IMR-90 (cell line): ENCODE measurements at regions not wholly inside any gene's neighbourhood (a gene's known extent, or its start where the extent isn't known, plus 50 kb on each side); places are given as distances from the start of the nearest gene placed in this dataset.

Experiments used
- ATAC-seq: fragments of 200-7000 bp; cut with Tn5 transposase; 2 replicates; pipeline ENCODE4 v1.9.1; 2020; ENCODE audit warnings: low read depth, mild to moderate bottlenecking, moderate library complexity
- BruUV-seq: library from RNA; stranded (reverse); fragments of 400-500 nt; replicated peaks from 2 replicates; lab custom pipeline; 2021; lab: Mats Ljungman, UMichigan
- CTCF ChIA-PET: fragments of 300-600 bp; formaldehyde crosslinking; extraction: SDS; loops from one replicate; lab custom pipeline; 2021; ENCODE audit warnings: antibody characterized with exemption; lab: Yijun Ruan, JAX
- POLR2A ChIA-PET: fragments of 300-600 bp; sonication (Branson Sonifier 250); formaldehyde crosslinking; loops from one replicate; lab custom pipeline; 2022; ENCODE audit warnings: antibody characterized with exemption; ENCODE audit not compliant: unreplicated experiment; lab: Charles Lee
- DNase-seq: peaks from one replicate; pipeline ENCODE4 v3.0.0; 2013
- H2AFZ ChIP-seq: replicated peaks from 2 replicates; pipeline ENCODE3; 2013; ENCODE audit warnings: low read length, mild to moderate bottlenecking; ENCODE audit not compliant: poor library complexity
- H2AK5ac ChIP-seq: 2 replicates; pipeline ENCODE4 v1.6.1; 2013; ENCODE audit warnings: low read depth, low read length, inconsistent platforms
- H2AK9ac ChIP-seq: replicated peaks from 2 replicates; pipeline ENCODE3; 2013; ENCODE audit warnings: mild to moderate bottlenecking, low read depth, low read length, moderate library complexity; ENCODE audit not compliant: poor library complexity
- H2BK120ac ChIP-seq: 2 replicates; pipeline ENCODE4 v1.6.1; 2013; ENCODE audit warnings: low read depth, low read length, inconsistent platforms
- H2BK15ac ChIP-seq: 3 replicates; pipeline ENCODE4 v1.6.1; 2013; ENCODE audit warnings: low read depth, low read length, inconsistent platforms
- H2BK20ac ChIP-seq: 2 replicates; pipeline ENCODE4 v1.6.1; 2013; ENCODE audit warnings: low read depth, mild to moderate bottlenecking, inconsistent platforms, low read length, moderate library complexity
- H2BK5ac ChIP-seq: 2 replicates; pipeline ENCODE4 v1.6.1; 2013; ENCODE audit warnings: mild to moderate bottlenecking, low read depth, low read length, inconsistent platforms; ENCODE audit not compliant: poor library complexity, severe bottlenecking
- H3K14ac ChIP-seq: replicated peaks from 2 replicates; pipeline ENCODE4 v1.6.1; 2013; ENCODE audit warnings: low read depth, low read length, inconsistent platforms
- H3K18ac ChIP-seq: 2 replicates; pipeline ENCODE4 v1.6.1; 2013; ENCODE audit warnings: low read depth, low read length, control low read depth
- H3K23ac ChIP-seq: 2 replicates; pipeline ENCODE4 v1.6.1; 2013; ENCODE audit warnings: low read depth, low read length, inconsistent platforms
- H3K27ac ChIP-seq: 2 replicates; pipeline ENCODE4 v1.5.1; 2013; ENCODE audit warnings: mild to moderate bottlenecking, control low read depth, low read length; ENCODE audit not compliant: insufficient read depth
- H3K27me3 ChIP-seq: 2 replicates; pipeline ENCODE4 v1.6.1; 2013; ENCODE audit warnings: low read length; ENCODE audit not compliant: control insufficient read depth, insufficient read depth
- H3K36me3 ChIP-seq: 2 replicates; pipeline ENCODE4 v1.6.1; 2013; ENCODE audit warnings: low read length, mixed read lengths; ENCODE audit not compliant: control insufficient read depth, insufficient read depth
- H3K4ac ChIP-seq: 2 replicates; pipeline ENCODE4 v1.6.1; 2013; ENCODE audit warnings: low read depth, low read length, inconsistent platforms
- H3K4me1 ChIP-seq: 2 replicates; pipeline ENCODE4 v1.6.1; 2013; ENCODE audit warnings: low read length, mixed read lengths; ENCODE audit not compliant: control insufficient read depth, insufficient read depth
- H3K4me2 ChIP-seq: 2 replicates; pipeline ENCODE4 v1.6.1; 2013; ENCODE audit warnings: low read depth, mild to moderate bottlenecking, control low read depth, low read length, moderate library complexity
- H3K4me3 ChIP-seq: 2 replicates; pipeline ENCODE4 v1.5.1; 2013; ENCODE audit warnings: low read depth, mild to moderate bottlenecking, control low read depth, low read length, moderate library complexity; ENCODE audit not compliant: insufficient read depth
- H3K56ac ChIP-seq: 2 replicates; pipeline ENCODE4 v1.6.1; 2013; ENCODE audit warnings: low read length, inconsistent platforms; ENCODE audit not compliant: insufficient read depth; ENCODE audit errors: extremely low read depth
- H3K79me1 ChIP-seq, 2 experiments: 2 replicates each; pipeline ENCODE4 v1.6.1; 2013; ENCODE audit warnings: low read length in 2 of 2, inconsistent platforms in 1 of 2, low read depth in 1 of 2
- H3K9ac ChIP-seq: 2 replicates; pipeline ENCODE4 v1.6.1; 2013; ENCODE audit warnings: low read depth, low read length, control low read depth
- H3K9me1 ChIP-seq: 2 replicates; pipeline ENCODE4 v1.6.1; 2013; ENCODE audit warnings: low read length, inconsistent platforms; ENCODE audit not compliant: insufficient read depth
- H3K9me3 ChIP-seq: 2 replicates; pipeline ENCODE4 v1.6.1; 2013; ENCODE audit warnings: low read length; ENCODE audit not compliant: control insufficient read depth, insufficient read depth
- H4K20me1 ChIP-seq: 2 replicates; pipeline ENCODE4 v1.6.1; 2013; ENCODE audit warnings: low read length, inconsistent platforms; ENCODE audit not compliant: insufficient read depth
- H4K5ac ChIP-seq: 2 replicates; pipeline ENCODE4 v1.6.1; 2013; ENCODE audit warnings: mild to moderate bottlenecking, low read depth, low read length, control low read depth
- H4K8ac ChIP-seq, 2 experiments: 2 replicates each; pipeline ENCODE4 v1.6.1; 2013; ENCODE audit warnings: low read depth in 2 of 2, low read length in 2 of 2, control low read depth in 1 of 2, inconsistent platforms in 1 of 2
- H4K91ac ChIP-seq: 2 replicates; pipeline ENCODE4 v1.6.1; 2013; ENCODE audit warnings: low read depth, low read length, inconsistent platforms; ENCODE audit not compliant: insufficient read depth
- BHLHE40 ChIP-seq: fragments of 150-350 bp; IDR thresholded peaks from 2 replicates; pipeline ENCODE4 v1.6.1; 2016; ENCODE audit warnings: mild to moderate bottlenecking, low read depth, low read length
- CHD1 ChIP-seq: IDR thresholded peaks from 2 replicates; pipeline ENCODE4 v1.6.1; 2012; ENCODE audit warnings: low read depth, low read length, improper control_type of control experiment
- FOS ChIP-seq: fragments of 150-350 bp; IDR thresholded peaks from 2 replicates; pipeline ENCODE4 v1.6.1; 2016; ENCODE audit warnings: low read depth, low read length
- MAZ ChIP-seq: IDR thresholded peaks from 2 replicates; pipeline ENCODE4 v1.6.1; 2012; ENCODE audit warnings: low read depth, mild to moderate bottlenecking, low read length, improper control_type of control experiment, moderate library complexity, borderline replicate concordance
- MXI1 ChIP-seq: IDR thresholded peaks from 2 replicates; pipeline ENCODE4 v1.6.1; 2012; ENCODE audit warnings: low read depth, mild to moderate bottlenecking, low read length, moderate library complexity, borderline replicate concordance
- NFE2L2 ChIP-seq: fragments of 150-350 bp; IDR thresholded peaks from 2 replicates; pipeline ENCODE4 v1.6.1; 2016; ENCODE audit warnings: low read depth, mild to moderate bottlenecking, low read length
- POLR2A ChIP-seq: IDR thresholded peaks from 2 replicates; pipeline ENCODE4 v1.6.1; 2012; ENCODE audit warnings: mild to moderate bottlenecking, low read depth, low read length
- RAD21 ChIP-seq: IDR thresholded peaks from 2 replicates; pipeline ENCODE4 v1.6.1; 2012; ENCODE audit warnings: low read length, improper control_type of control experiment
- RCOR1 ChIP-seq: IDR thresholded peaks from 2 replicates; pipeline ENCODE4 v1.6.1; 2012; ENCODE audit warnings: mild to moderate bottlenecking, low read length, improper control_type of control experiment; ENCODE audit not compliant: insufficient replicate concordance
- RFX5 ChIP-seq: IDR thresholded peaks from 2 replicates; pipeline ENCODE4 v1.8.0; 2012; ENCODE audit warnings: low read depth, mild to moderate bottlenecking, low read length, moderate library complexity
- SMC3 ChIP-seq: fragments of 150-350 bp; IDR thresholded peaks from 2 replicates; pipeline ENCODE4 v1.6.1; 2016; ENCODE audit warnings: low read depth, mild to moderate bottlenecking, antibody characterized with exemption, low read length, moderate library complexity
- WGBS, 2 experiments: methylation state at CpG; one replicate each; pipeline versions ENCODE4 v1.1.5 to v1.1.7; 2013; ENCODE audit warnings: missing lambda C conversion rate in 2 of 2; ENCODE audit not compliant: insufficient read length in 1 of 2; ENCODE audit errors: extremely low coverage in 2 of 2; 5-methylcytosine and 5-hydroxymethylcytosine counted together
- dilution Hi-C: fragments of 300-500 bp; cut with HindIII; formaldehyde crosslinking; loops from one replicate; pipeline ENCODE4 v1.14.3; 2018; ENCODE audit warnings: low sequenced_read_pairs; ENCODE audit not compliant: unreplicated experiment
- in situ Hi-C: fragments of 300-500 bp; cut with MboI; formaldehyde crosslinking; loops from 3 replicates; pipeline ENCODE4 v1.14.3; 2019; ENCODE audit warnings: low sequenced_read_pairs, inconsistent platforms, mixed read lengths
- intact Hi-C: fragments of 100-400 bp; cut with micrococcal nuclease; formaldehyde crosslinking; loops from 2 replicates; pipeline ENCODE4 v1.10.0; 2022
- TF ChIP-seq, protein P1 (sequence below): fragments of 150-350 bp; IDR thresholded peaks from 2 replicates; pipeline ENCODE4 v1.6.1; 2017; ENCODE audit warnings: mild to moderate bottlenecking, antibody characterized with exemption, low read length, low read depth
- TF ChIP-seq, protein P2 (sequence below): conservative IDR thresholded peaks from 2 replicates; pipeline ENCODE4 v1.5.1; 2012; ENCODE audit warnings: mild to moderate bottlenecking, low read depth, low read length, improper control_type of control experiment
- TF ChIP-seq, protein P3 (sequence below): fragments of 150-350 bp; IDR thresholded peaks from 2 replicates; pipeline ENCODE4 v1.6.1; 2016; ENCODE audit warnings: low read depth, mild to moderate bottlenecking, low read length, moderate library complexity, borderline replicate concordance

DNA sequence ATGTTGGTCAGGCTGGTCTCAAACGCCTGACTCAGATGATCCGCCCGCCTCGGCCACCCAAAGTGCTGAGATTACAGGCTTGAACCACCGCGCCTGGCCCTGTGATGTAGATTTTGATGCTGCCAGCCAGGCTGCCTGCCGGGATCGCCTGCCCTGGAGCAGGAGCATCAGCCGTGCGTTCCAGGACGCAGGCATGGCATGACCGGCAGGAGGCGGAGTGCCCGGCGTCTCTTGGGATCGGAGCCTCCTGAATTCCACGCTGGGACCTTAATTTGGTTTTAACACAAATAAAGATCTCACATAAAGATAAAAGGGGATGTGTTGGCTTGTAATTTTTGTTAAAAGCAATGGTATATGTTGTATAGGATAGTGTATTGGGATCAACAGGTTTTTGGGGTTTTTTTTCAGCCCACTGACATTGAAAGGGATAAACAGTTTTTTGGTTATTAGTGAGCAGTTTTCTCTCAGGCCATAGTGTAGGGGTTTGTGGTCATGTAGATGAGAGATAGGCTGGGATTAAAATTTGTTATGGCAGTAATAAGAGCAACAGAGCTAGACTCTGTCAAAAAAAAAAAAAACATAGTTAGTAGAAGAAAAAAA is 1406.4 kb downstream of the UQCRFS1 start:
- Histone ChIP-seq H4K20me1 (no peaks in the 10 kb centered on the region), H2AK5ac (no peak overlapping the region), H3K36me3 (peaks cover 3% of the 10 kb centered on the region), H2BK5ac (no peak overlapping the region), H3K9me1 (no peaks in the 10 kb centered on the region), H4K5ac (no peak overlapping the region), H4K8ac (no peak overlapping the region), H3K4me2 (no peak overlapping the region), H3K56ac (no peak overlapping the region), H3K79me1 (no peaks in the 10 kb centered on the region; a peak in 3 of 4 replicates), H3K14ac (no peak overlapping the region), H2AK9ac (no peak overlapping the region), H2BK120ac (no peak overlapping the region), H3K27ac (no peak overlapping the region), H3K4me1 (no peaks in the 10 kb centered on the region), H3K18ac (no peak overlapping the region), H2BK20ac (no peak overlapping the region), H3K9ac (no peak overlapping the region), H3K4ac (no peak overlapping the region), H4K91ac (no peak overlapping the region), H3K9me3 (no peaks in the 10 kb centered on the region), H3K4me3 (no peak overlapping the region), H3K27me3 (no peaks in the 10 kb centered on the region), H2AFZ (no peak overlapping the region), H3K23ac (no peak overlapping the region), H2BK15ac (no peak overlapping the region)
- DNase-seq: no peak
- CTCF ChIA-PET: no interaction called here
- no peak for TF ChIP-seq CHD1
- no peak for TF ChIP-seq RFX5
- TF ChIP-seq RCOR1: no peak
- no peak for TF ChIP-seq SMC3
- no peak for TF ChIP-seq MAZ
- TF ChIP-seq, protein P1, sequence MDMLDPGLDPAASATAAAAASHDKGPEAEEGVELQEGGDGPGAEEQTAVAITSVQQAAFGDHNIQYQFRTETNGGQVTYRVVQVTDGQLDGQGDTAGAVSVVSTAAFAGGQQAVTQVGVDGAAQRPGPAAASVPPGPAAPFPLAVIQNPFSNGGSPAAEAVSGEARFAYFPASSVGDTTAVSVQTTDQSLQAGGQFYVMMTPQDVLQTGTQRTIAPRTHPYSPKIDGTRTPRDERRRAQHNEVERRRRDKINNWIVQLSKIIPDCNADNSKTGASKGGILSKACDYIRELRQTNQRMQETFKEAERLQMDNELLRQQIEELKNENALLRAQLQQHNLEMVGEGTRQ: no peak
- no peak for TF ChIP-seq BHLHE40
- TF ChIP-seq FOS: no peak
- TF ChIP-seq, protein P2, sequence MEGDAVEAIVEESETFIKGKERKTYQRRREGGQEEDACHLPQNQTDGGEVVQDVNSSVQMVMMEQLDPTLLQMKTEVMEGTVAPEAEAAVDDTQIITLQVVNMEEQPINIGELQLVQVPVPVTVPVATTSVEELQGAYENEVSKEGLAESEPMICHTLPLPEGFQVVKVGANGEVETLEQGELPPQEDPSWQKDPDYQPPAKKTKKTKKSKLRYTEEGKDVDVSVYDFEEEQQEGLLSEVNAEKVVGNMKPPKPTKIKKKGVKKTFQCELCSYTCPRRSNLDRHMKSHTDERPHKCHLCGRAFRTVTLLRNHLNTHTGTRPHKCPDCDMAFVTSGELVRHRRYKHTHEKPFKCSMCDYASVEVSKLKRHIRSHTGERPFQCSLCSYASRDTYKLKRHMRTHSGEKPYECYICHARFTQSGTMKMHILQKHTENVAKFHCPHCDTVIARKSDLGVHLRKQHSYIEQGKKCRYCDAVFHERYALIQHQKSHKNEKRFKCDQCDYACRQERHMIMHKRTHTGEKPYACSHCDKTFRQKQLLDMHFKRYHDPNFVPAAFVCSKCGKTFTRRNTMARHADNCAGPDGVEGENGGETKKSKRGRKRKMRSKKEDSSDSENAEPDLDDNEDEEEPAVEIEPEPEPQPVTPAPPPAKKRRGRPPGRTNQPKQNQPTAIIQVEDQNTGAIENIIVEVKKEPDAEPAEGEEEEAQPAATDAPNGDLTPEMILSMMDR: no peak
- TF ChIP-seq RAD21: no peak
- TF ChIP-seq, protein P3, sequence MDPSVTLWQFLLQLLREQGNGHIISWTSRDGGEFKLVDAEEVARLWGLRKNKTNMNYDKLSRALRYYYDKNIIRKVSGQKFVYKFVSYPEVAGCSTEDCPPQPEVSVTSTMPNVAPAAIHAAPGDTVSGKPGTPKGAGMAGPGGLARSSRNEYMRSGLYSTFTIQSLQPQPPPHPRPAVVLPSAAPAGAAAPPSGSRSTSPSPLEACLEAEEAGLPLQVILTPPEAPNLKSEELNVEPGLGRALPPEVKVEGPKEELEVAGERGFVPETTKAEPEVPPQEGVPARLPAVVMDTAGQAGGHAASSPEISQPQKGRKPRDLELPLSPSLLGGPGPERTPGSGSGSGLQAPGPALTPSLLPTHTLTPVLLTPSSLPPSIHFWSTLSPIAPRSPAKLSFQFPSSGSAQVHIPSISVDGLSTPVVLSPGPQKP: no peak
- no peak for TF ChIP-seq NFE2L2
- TF ChIP-seq POLR2A: no peak
- no peak for TF ChIP-seq MXI1
- BruUV-seq: no TSS peak
- in situ Hi-C loops: no loop called here
- intact Hi-C loops: no loop called here
- POLR2A ChIA-PET: no interaction called here
- 100% methylated on average over 6 of the region's 17 CpGs; no CpG with 5 or more reads in 1 of the 2 experiments for WGBS, 2 experiments
- dilution Hi-C loops: no loop called here
- no peak for ATAC-seq
